K562 (cell line): ENCODE measurements at regions not wholly inside any gene's neighbourhood (a gene's known extent, or its start where the extent isn't known, plus 50 kb on each side); places are given as distances from the start of the nearest gene placed in this dataset.

Source experiments
- ATAC-seq: fragments of 200-7000 bp; cut with Tn5 transposase; 3 replicates; pipeline ENCODE4 v1.9.1; 2020; ENCODE audit warnings: moderate library complexity
- BruUV-seq: library from RNA; stranded (reverse); fragments of 400-500 nt; replicated peaks from 2 replicates; lab custom pipeline; 2021; lab: Mats Ljungman, UMichigan
- CTCF ChIA-PET: fragments of 300-600 bp; formaldehyde crosslinking; extraction: SDS; loops from one replicate; lab custom pipeline; 2021; ENCODE audit warnings: low intra/inter-chr PET ratio; lab: Yijun Ruan, JAX
- POLR2A ChIA-PET: fragments of 300-600, 350-650 bp; sonication (Branson Sonifier 250); formaldehyde crosslinking; extraction: SDS; loops from one replicate; lab custom pipeline; 2021; ENCODE audit warnings: antibody characterized with exemption, inconsistent platforms; lab: Yijun Ruan, JAX
- DNase-seq, 4 experiments: peaks; one replicate each; pipeline versions ENCODE4 v3.0.0 to v3.0.0-alpha.2; 2011 to 2018; ENCODE audit warnings: low spot score in 3 of 4, mixed read lengths in 3 of 4; ENCODE audit errors: extremely low read depth in 1 of 4
- FAIRE-seq: peaks from 2 replicates; lab custom pipeline; 2011; peaks lifted over from hg19 to GRCh38; lab: Jason Lieb, UNC
- H2AFZ ChIP-seq: 2 replicates; pipeline ENCODE4 v1.6.0; 2011; ENCODE audit warnings: low read depth, low read length, control low read depth, inconsistent platforms
- H3K27ac ChIP-seq: fragments of 200-600 bp; 3 replicates; pipeline ENCODE4 v1.8.0; 2011; ENCODE audit warnings: low read depth, mild to moderate bottlenecking, control low read depth, inconsistent platforms, low read length, moderate library complexity, mixed read lengths; ENCODE audit errors: extremely low read depth
- H3K27me3 ChIP-seq, 2 experiments: fragments of 300-600 bp in 1 of 2; 2 replicates in 1 of 2; 3 replicates in 1 of 2; pipeline versions ENCODE4 v1.6.0 to v1.8.0; 2011; ENCODE audit warnings: inconsistent platforms in 2 of 2, low read length in 2 of 2, mild to moderate bottlenecking in 1 of 2, mixed read lengths in 1 of 2, moderate library complexity in 1 of 2; ENCODE audit not compliant: control insufficient read depth in 2 of 2, insufficient read depth in 2 of 2
- H3K36me3 ChIP-seq: fragments of 300-600 bp; 3 replicates; pipeline ENCODE4 v1.8.0; 2011; ENCODE audit warnings: mild to moderate bottlenecking, low read length, inconsistent platforms; ENCODE audit not compliant: control insufficient read depth, insufficient read depth
- H3K4me1 ChIP-seq, 2 experiments: fragments of 200-600 bp in 1 of 2; replicated peaks in 1 of 2; 2 replicates in 1 of 2; 3 replicates in 1 of 2; pipeline versions ENCODE4 v1.5.1 to v1.8.0; 2011; ENCODE audit warnings: inconsistent platforms in 2 of 2, low read length in 2 of 2, mild to moderate bottlenecking in 1 of 2, mixed read lengths in 1 of 2, moderate library complexity in 1 of 2; ENCODE audit not compliant: control insufficient read depth in 2 of 2, insufficient read depth in 2 of 2
- H3K4me2 ChIP-seq: 2 replicates; pipeline ENCODE4 v1.6.1; 2011; ENCODE audit warnings: low read length, control low read depth, inconsistent platforms, mixed read lengths; ENCODE audit not compliant: insufficient read depth
- H3K4me3 ChIP-seq: fragments of 200-600 bp; sonication (generic), shearing (Covaris generic); 2 replicates; pipeline ENCODE4 v1.5.1; 2016; ENCODE audit warnings: control low read depth, inconsistent platforms
- H3K79me2 ChIP-seq: fragments of 200-600 bp; 3 replicates; pipeline ENCODE4 v1.8.0; 2011; ENCODE audit warnings: low read length, inconsistent platforms; ENCODE audit not compliant: control insufficient read depth, insufficient read depth
- H3K9ac ChIP-seq, 2 experiments: 2 replicates each; pipeline versions ENCODE4 v1.6.0 to v1.6.1; 2011; ENCODE audit warnings: low read depth in 2 of 2, low read length in 2 of 2, control low read depth in 1 of 2, inconsistent platforms in 1 of 2, mild to moderate bottlenecking in 1 of 2, mixed read lengths in 1 of 2; ENCODE audit not compliant: insufficient read depth in 1 of 2
- H3K9me1 ChIP-seq: one replicate; pipeline ENCODE4 v1.6.0; 2011; ENCODE audit warnings: inconsistent platforms, mild to moderate bottlenecking, low read length, moderate library complexity; ENCODE audit not compliant: control insufficient read depth, insufficient read depth
- H3K9me3 ChIP-seq: replicated peaks from 2 replicates; pipeline ENCODE4 v1.5.1; 2011; ENCODE audit warnings: low read depth, low read length, inconsistent platforms; ENCODE audit not compliant: control insufficient read depth, insufficient read depth
- H4K20me1 ChIP-seq: replicated peaks from 2 replicates; pipeline ENCODE4 v1.6.1; 2011; ENCODE audit warnings: low read length, inconsistent platforms, mixed read lengths; ENCODE audit not compliant: control insufficient read depth, insufficient read depth
- BRF2 ChIP-seq: IDR thresholded peaks from 3 replicates; pipeline ENCODE4 v1.6.1; 2011; ENCODE audit warnings: borderline replicate concordance, mild to moderate bottlenecking; ENCODE audit not compliant: insufficient read length, insufficient read depth
- ETS2 ChIP-seq: IDR thresholded peaks from 2 replicates; pipeline ENCODE4 v1.6.1; 2016; ENCODE audit warnings: borderline replicate concordance, missing genetic modification characterization, mild to moderate bottlenecking, moderate library complexity, missing compliant biosample characterization; ENCODE audit not compliant: poor library complexity, severe bottlenecking
- GTF2A2 ChIP-seq: IDR thresholded peaks from 2 replicates; pipeline ENCODE4 v1.6.1; 2016; ENCODE audit warnings: mild to moderate bottlenecking, missing genetic modification characterization, missing compliant biosample characterization
- ID3 ChIP-seq, 2 experiments: fragments of 250-450 bp in 1 of 2; fragments of 450-650 bp in 1 of 2; sonication (Bioruptor Pico) in 1 of 2; IDR thresholded peaks; 2 replicates each; pipeline versions ENCODE4 v1.6.1 to v1.8.0; 2016 to 2021; ENCODE audit warnings: mild to moderate bottlenecking in 2 of 2, moderate library complexity in 2 of 2, missing compliant biosample characterization in 1 of 2, missing genetic modification characterization in 1 of 2
- KLF10 ChIP-seq: fragments of 250-450 bp; sonication (Bioruptor Pico); IDR thresholded peaks from 2 replicates; pipeline ENCODE4 v1.6.1; 2021; ENCODE audit warnings: matching md5 sums
- POLR2G ChIP-seq: fragments of 200-400 bp; formaldehyde crosslinking; IDR thresholded peaks from 2 replicates; pipeline ENCODE4 v1.6.1; 2017; ENCODE audit warnings: low read depth, mild to moderate bottlenecking, antibody characterized with exemption, low read length, moderate library complexity
- PYGO2 ChIP-seq: fragments of 450-650 bp; IDR thresholded peaks from 2 replicates; pipeline ENCODE4 v1.6.1; 2016; ENCODE audit warnings: mild to moderate bottlenecking, missing genetic modification characterization, moderate library complexity, missing compliant biosample characterization
- RBM25 ChIP-seq: fragments of 200-400 bp; formaldehyde crosslinking; IDR thresholded peaks from 2 replicates; pipeline ENCODE4 v1.6.1; 2018; ENCODE audit warnings: low read length, low read depth, moderate library complexity; ENCODE audit not compliant: severe bottlenecking
- SAFB ChIP-seq: fragments of 200-400 bp; formaldehyde crosslinking; IDR thresholded peaks from 2 replicates; pipeline ENCODE4 v1.6.1; 2017; ENCODE audit warnings: low read depth, low read length, borderline replicate concordance
- SIN3B ChIP-seq: fragments of 450-650 bp; IDR thresholded peaks from 2 replicates; pipeline ENCODE4 v1.6.1; 2017; ENCODE audit warnings: low read depth, mild to moderate bottlenecking, moderate library complexity
- TFAM ChIP-seq: fragments of 250-450 bp; sonication (Bioruptor Pico); conservative IDR thresholded peaks from 2 replicates; pipeline ENCODE4 v1.5.0; 2021; ENCODE audit warnings: mild to moderate bottlenecking, moderate library complexity
- ZKSCAN8 ChIP-seq: fragments of 200-800 bp; sonication (Bioruptor generic); IDR thresholded peaks from 2 replicates; pipeline ENCODE4 v1.6.1; 2016; ENCODE audit warnings: missing genetic modification characterization, missing compliant biosample characterization
- ZNF239 ChIP-seq: fragments of 250-450 bp; sonication (Bioruptor Pico); IDR thresholded peaks from 2 replicates; pipeline ENCODE4 v1.4.0; 2020; ENCODE audit warnings: mild to moderate bottlenecking
- ZNF384 ChIP-seq: IDR thresholded peaks from 2 replicates; pipeline ENCODE4 v1.6.1; 2012; ENCODE audit warnings: low read depth, low read length, improper control_type of control experiment
- ZNF785 ChIP-seq: fragments of 250-450 bp; sonication (Bioruptor Pico); IDR thresholded peaks from 2 replicates; pipeline ENCODE4 v1.4.0; 2020; ENCODE audit warnings: mild to moderate bottlenecking
- WGBS: fragments of 100-300 bp; shearing (Covaris generic); methylation state at CpG from one replicate; pipeline ENCODE4 v1.1.6; 2016; ENCODE audit warnings: low coverage, mixed read lengths; ENCODE audit not compliant: insufficient coverage; ENCODE audit errors: missing lambda C conversion rate; 5-methylcytosine and 5-hydroxymethylcytosine counted together
- in situ Hi-C: fragments of 300-500 bp; cut with MboI; formaldehyde crosslinking; loops from 4 replicates; pipeline ENCODE4 v1.15.0; 2018; ENCODE audit warnings: inconsistent platforms, mixed read lengths
- intact Hi-C: fragments of 100-400 bp; cut with micrococcal nuclease; formaldehyde crosslinking; loops from 2 replicates; pipeline ENCODE4 v1.14.2; 2022
- TF ChIP-seq, protein P1 (sequence below): fragments of 450-650 bp; IDR thresholded peaks from 2 replicates; pipeline ENCODE4 v1.6.1; 2016; ENCODE audit warnings: borderline replicate concordance
- TF ChIP-seq, protein P2 (sequence below): fragments of 250-450 bp; sonication (Bioruptor Pico); IDR thresholded peaks from 2 replicates; pipeline ENCODE4 v1.5.0; 2020; ENCODE audit warnings: mild to moderate bottlenecking

GRCh38 chr7:47216439-47216838, 365.5 kb downstream of the TNS3 start:
- in situ Hi-C loops (no loop called here), intact Hi-C loops (no loop called here)
- peak; percentile 80 for FAIRE-seq
- DNase-seq, result peak in 3 of 4 experiments; percentile 21 to 69 (median 36)
- H3K36me3 ChIP-seq, result no peaks in the 10 kb centered on the region
- H3K9ac ChIP-seq, result 0 out of 4 replicates have a peak overlapping the region, but pooled peaks of 1 of the 2 experiments have one; percentile 1
- BruUV-seq, result no TSS peak
- H3K79me2 ChIP-seq, result peaks cover 8% of the 10 kb centered on the region; the same call in 1 of the 3 replicates
- ChIA-PET POLR2A (no interaction called here), CTCF (no interaction called here)
- no peaks in the 10 kb centered on the region for H3K9me1 ChIP-seq
- H4K20me1 ChIP-seq, result no peaks in the 10 kb centered on the region
- ATAC-seq, result peak; percentile 66
- peak overlapping the region; percentile 68 for H3K27ac ChIP-seq
- 2% methylated on average over 3 of the region's 3 CpGs for WGBS
- H3K27me3 ChIP-seq, result no peaks in the 10 kb centered on the region
- peak overlapping the region; percentile 90 for H2AFZ ChIP-seq
- H3K4me2 ChIP-seq, result peak overlapping the region; percentile 33; the same call in 1 of the 2 replicates
- peaks cover 18 to 50% of the 10 kb centered on the region in 2 experiments for H3K4me1 ChIP-seq
- no peak overlapping the region for H3K4me3 ChIP-seq
- no peaks in the 10 kb centered on the region for H3K9me3 ChIP-seq
- TF ChIP-seq, protein P1, sequence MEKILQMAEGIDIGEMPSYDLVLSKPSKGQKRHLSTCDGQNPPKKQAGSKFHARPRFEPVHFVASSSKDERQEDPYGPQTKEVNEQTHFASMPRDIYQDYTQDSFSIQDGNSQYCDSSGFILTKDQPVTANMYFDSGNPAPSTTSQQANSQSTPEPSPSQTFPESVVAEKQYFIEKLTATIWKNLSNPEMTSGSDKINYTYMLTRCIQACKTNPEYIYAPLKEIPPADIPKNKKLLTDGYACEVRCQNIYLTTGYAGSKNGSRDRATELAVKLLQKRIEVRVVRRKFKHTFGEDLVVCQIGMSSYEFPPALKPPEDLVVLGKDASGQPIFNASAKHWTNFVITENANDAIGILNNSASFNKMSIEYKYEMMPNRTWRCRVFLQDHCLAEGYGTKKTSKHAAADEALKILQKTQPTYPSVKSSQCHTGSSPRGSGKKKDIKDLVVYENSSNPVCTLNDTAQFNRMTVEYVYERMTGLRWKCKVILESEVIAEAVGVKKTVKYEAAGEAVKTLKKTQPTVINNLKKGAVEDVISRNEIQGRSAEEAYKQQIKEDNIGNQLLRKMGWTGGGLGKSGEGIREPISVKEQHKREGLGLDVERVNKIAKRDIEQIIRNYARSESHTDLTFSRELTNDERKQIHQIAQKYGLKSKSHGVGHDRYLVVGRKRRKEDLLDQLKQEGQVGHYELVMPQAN, result no peak
- TF ChIP-seq PYGO2 (tag) (0 out of 2 replicates have a peak, but pooled peaks have one; percentile 10), BRF2 (no peak), GTF2A2 (tag) (0 out of 2 replicates have a peak, but pooled peaks have one; percentile 10), ZNF785 (no peak), TFAM (CRISPR knock-in tag) (no peak), POLR2G (no peak), ZNF384 (no peak), SAFB (no peak), RBM25 (no peak), ID3 (CRISPR knock-in tag; IDR thresholded peaks at IDR 0.05) (no peak), ID3 (tag; IDR thresholded peaks at IDR 0.05) (no peak), ZKSCAN8 (0 out of 2 replicates have a peak, but pooled peaks have one; percentile 38), ETS2 (tag) (no peak), KLF10 (CRISPR knock-in tag) (no peak), SIN3B (no peak), ZNF239 (CRISPR knock-in tag) (no peak)
- TF ChIP-seq, protein P2, sequence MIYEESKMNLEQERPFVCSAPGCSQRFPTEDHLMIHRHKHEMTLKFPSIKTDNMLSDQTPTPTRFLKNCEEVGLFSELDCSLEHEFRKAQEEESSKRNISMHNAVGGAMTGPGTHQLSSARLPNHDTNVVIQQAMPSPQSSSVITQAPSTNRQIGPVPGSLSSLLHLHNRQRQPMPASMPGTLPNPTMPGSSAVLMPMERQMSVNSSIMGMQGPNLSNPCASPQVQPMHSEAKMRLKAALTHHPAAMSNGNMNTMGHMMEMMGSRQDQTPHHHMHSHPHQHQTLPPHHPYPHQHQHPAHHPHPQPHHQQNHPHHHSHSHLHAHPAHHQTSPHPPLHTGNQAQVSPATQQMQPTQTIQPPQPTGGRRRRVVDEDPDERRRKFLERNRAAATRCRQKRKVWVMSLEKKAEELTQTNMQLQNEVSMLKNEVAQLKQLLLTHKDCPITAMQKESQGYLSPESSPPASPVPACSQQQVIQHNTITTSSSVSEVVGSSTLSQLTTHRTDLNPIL (CRISPR knock-in tag), result no peak
